ENCODE measurements at regions not wholly inside any gene's neighbourhood (a gene's known extent, or its start where the extent isn't known, plus 50 kb on each side); places are given as distances from the start of the nearest gene placed in this dataset.

DNA sequence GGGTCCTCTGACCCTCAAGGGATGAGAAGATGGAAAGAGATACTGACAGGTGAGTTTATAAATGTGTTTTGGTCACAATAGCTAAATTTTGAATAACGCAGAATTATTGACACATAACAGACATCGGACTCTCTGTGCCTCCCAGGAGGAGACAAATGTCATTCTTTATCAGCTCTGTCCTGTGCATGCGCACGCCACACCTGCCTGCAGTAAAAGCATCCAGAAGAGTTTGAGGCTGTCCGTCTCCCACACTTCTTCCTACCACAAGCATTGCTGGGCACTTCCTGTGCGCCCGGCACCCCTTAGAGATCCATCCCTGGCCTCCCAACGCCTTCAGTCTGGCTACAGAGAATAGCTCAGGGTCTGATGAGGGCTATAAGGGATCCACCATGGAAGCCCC lies 81.5 kb upstream of the CST7 start:
- no peaks in the 10 kb centered on the region for H3K4me1 Mint-ChIP-seq
- peaks cover 14% of the 10 kb centered on the region for H3K27me3 Mint-ChIP-seq
- H3K9me3 Mint-ChIP-seq: peaks cover 2 to 19% (median 15%) of the 10 kb centered on the region in 3 donors
- H3K27ac Mint-ChIP-seq: no peak overlapping the region
- no peak overlapping the region for H3K4me3 Mint-ChIP-seq
- no peaks in the 10 kb centered on the region for H3K36me3 Mint-ChIP-seq

GRCh38 chr20:24868396-24868927 lies 80.6 kb upstream of the CST7 start:
- Mint-ChIP-seq H3K27me3 (peaks cover 15% of the 10 kb centered on the region), H3K4me1 (no peaks in the 10 kb centered on the region), H3K4me3 (peak overlapping the region in 1 of 4 donors; percentile 56), H3K27ac (no peak overlapping the region), H3K9me3 (peaks cover 2 to 14% (median 12%) of the 10 kb centered on the region in 3 donors), H3K36me3 (no peaks in the 10 kb centered on the region)

GRCh38 chr20:24868959-24869358 lies 80.1 kb upstream of the CST7 start:
- no peaks in the 10 kb centered on the region for H3K36me3 Mint-ChIP-seq
- H3K4me1 Mint-ChIP-seq: no peaks in the 10 kb centered on the region
- peaks cover 19% of the 10 kb centered on the region for H3K27me3 Mint-ChIP-seq
- H3K9me3 Mint-ChIP-seq: peaks cover 2 to 11% (median 7%) of the 10 kb centered on the region in 3 donors
- H3K4me3 Mint-ChIP-seq: peak overlapping the region in 1 of 4 donors; percentile 56
- no peak overlapping the region for H3K27ac Mint-ChIP-seq

DNA sequence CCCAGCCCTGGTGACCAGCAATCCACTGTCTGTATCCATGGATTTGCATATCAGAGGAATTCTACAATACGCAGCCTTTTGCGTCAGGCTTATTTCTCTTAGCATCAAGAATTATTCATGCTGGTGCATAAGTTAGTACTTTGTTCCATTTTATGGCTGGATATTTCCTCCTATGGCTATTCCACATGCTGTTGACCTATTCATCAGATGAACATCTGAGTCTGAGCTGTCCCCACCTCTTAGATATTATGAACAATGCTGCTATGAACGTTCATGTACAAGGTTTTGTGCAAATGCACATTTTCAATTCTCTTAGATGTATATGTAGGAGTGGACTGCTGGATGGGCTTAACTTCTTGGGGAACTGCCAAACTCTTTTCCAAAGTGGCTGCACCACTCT lies 79.0 kb upstream of the CST7 start:
- H3K4me1 Mint-ChIP-seq: no peaks in the 10 kb centered on the region
- no peak overlapping the region for H3K27ac Mint-ChIP-seq
- no peak overlapping the region for H3K4me3 Mint-ChIP-seq
- H3K27me3 Mint-ChIP-seq: peaks cover 24% of the 10 kb centered on the region
- no peaks in the 10 kb centered on the region for H3K36me3 Mint-ChIP-seq
- H3K9me3 Mint-ChIP-seq: peaks cover 2 to 7% (median 3%) of the 10 kb centered on the region in 3 donors

GRCh38 chr20:24870881-24871280 lies 78.2 kb upstream of the CST7 start:
- Mint-ChIP-seq H3K27me3 (peaks cover 24% of the 10 kb centered on the region), H3K4me3 (no peak overlapping the region), H3K36me3 (no peaks in the 10 kb centered on the region), H3K27ac (no peak overlapping the region), H3K9me3 (peaks cover under 1 to 3% (median 2%) of the 10 kb centered on the region in 3 donors), H3K4me1 (no peaks in the 10 kb centered on the region)

GRCh38 chr20:24871480-24872213 lies 77.4 kb upstream of the CST7 start:
- peaks cover 24% of the 10 kb centered on the region for H3K27me3 Mint-ChIP-seq

GRCh38 chr20:24872291-24873024 lies 76.6 kb upstream of the CST7 start:
- peaks cover 24% of the 10 kb centered on the region for H3K27me3 Mint-ChIP-seq
- H3K9me3 Mint-ChIP-seq: peaks cover 0 to 3% (median 0%) of the 10 kb centered on the region in 3 donors
- no peak overlapping the region for H3K27ac Mint-ChIP-seq
- H3K4me1 Mint-ChIP-seq: no peaks in the 10 kb centered on the region
- no peak overlapping the region for H3K4me3 Mint-ChIP-seq
- peaks cover under 1% of the 10 kb centered on the region for H3K36me3 Mint-ChIP-seq

More at GRCh38 chr20:24871480-24872213, 77.4 kb upstream of the CST7 start:
- peaks cover 0 to 3% (median 0%) of the 10 kb centered on the region in 3 donors for H3K9me3 Mint-ChIP-seq
- H3K4me1 Mint-ChIP-seq: no peaks in the 10 kb centered on the region
- H3K27ac Mint-ChIP-seq: no peak overlapping the region
- H3K36me3 Mint-ChIP-seq: no peaks in the 10 kb centered on the region
- H3K4me3 Mint-ChIP-seq: no peak overlapping the region

DNA sequence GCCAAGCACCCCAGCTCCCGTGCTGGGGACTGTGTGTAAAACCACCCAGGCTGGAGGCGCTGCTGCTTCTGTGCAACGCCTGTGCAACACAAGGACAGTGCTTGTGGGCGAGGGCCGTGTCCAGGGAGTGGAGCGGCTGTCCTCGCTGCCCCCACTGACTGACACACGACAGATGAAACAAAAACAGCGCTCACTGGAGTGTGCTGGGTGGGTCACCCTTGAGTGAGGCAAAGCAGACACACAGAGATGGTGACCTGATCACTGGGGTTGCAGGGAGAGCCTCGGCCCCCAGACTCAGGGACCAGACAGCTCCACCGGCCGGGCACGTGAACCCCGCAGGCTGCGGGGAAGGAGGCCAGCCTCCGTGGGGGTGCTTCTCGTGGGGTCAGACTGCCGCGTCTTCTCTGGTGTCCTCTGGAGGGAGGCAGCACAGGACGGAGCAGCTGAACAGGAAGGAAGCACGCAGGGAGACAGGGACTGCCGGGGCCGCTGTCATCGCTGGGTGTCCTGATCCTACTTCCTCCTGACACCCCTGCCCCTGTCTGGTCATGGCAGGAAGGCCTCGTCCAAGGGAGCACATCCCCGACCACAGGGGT lies 75.9 kb upstream of the CST7 start:
- H3K27ac Mint-ChIP-seq: no peak overlapping the region
- H3K4me3 Mint-ChIP-seq: peak overlapping the region in 1 of 4 donors; percentile 82

GRCh38 chr20:24875078-24875477 lies 74.0 kb upstream of the CST7 start:
- Mint-ChIP-seq H3K9me3 (no peaks in the 10 kb centered on the region), H3K4me1 (no peaks in the 10 kb centered on the region), H3K36me3 (peaks cover 2% of the 10 kb centered on the region), H3K27ac (no peak overlapping the region), H3K4me3 (no peak overlapping the region), H3K27me3 (peaks cover 22% of the 10 kb centered on the region)

More for the DNA sequence above, 75.9 kb upstream of the CST7 start:
- Mint-ChIP-seq H3K4me1 (no peaks in the 10 kb centered on the region), H3K27me3 (peaks cover 24% of the 10 kb centered on the region), H3K9me3 (peaks cover 0 to 3% (median 0%) of the 10 kb centered on the region in 3 donors), H3K36me3 (peaks cover 2% of the 10 kb centered on the region)

GRCh38 chr20:24877652-24878051 lies 71.4 kb upstream of the CST7 start:
- Mint-ChIP-seq H3K4me3 (no peak overlapping the region), H3K36me3 (peaks cover 2% of the 10 kb centered on the region), H3K4me1 (no peaks in the 10 kb centered on the region), H3K27me3 (peaks cover 17% of the 10 kb centered on the region), H3K27ac (no peak overlapping the region), H3K9me3 (no peaks in the 10 kb centered on the region)

DNA sequence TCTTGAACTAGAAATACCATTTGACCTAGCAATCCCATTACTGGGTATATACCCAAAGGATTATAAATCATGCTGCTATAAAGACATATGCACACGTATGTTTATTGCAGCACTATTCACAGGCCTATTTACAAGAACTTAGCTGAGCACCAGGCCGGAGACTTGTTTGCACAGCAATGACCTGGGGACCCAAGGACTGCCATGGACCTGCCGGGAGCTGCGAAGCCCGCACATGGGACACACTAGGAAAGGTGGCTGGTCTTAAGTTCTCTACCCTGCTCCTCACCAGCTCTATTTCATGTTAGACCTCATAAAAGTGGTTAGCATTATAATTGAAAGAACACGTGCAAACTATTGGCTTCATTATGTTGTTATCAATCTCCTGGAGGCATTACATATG lies 70.4 kb upstream of the CST7 start:
- Mint-ChIP-seq H3K4me3 (no peak overlapping the region), H3K27me3 (peaks cover 16% of the 10 kb centered on the region), H3K9me3 (peaks cover 0 to 4% (median 0%) of the 10 kb centered on the region in 3 donors), H3K36me3 (peaks cover 2% of the 10 kb centered on the region), H3K4me1 (no peaks in the 10 kb centered on the region), H3K27ac (no peak overlapping the region)

GRCh38 chr20:24879875-24880274 lies 69.2 kb upstream of the CST7 start:
- H3K36me3 Mint-ChIP-seq: peaks cover 2% of the 10 kb centered on the region
- H3K27me3 Mint-ChIP-seq: peaks cover 9% of the 10 kb centered on the region
- H3K4me3 Mint-ChIP-seq: no peak overlapping the region
- no peaks in the 10 kb centered on the region for H3K4me1 Mint-ChIP-seq
- no peak overlapping the region for H3K27ac Mint-ChIP-seq
- peaks cover 0 to 10% (median 4%) of the 10 kb centered on the region in 3 donors for H3K9me3 Mint-ChIP-seq

GRCh38 chr20:24880356-24880755 lies 68.7 kb upstream of the CST7 start:
- Mint-ChIP-seq H3K4me1 (no peaks in the 10 kb centered on the region), H3K27ac (no peak overlapping the region), H3K36me3 (peaks cover 2% of the 10 kb centered on the region), H3K27me3 (peaks cover 9% of the 10 kb centered on the region), H3K4me3 (no peak overlapping the region), H3K9me3 (peaks cover 0 to 10% (median 4%) of the 10 kb centered on the region in 3 donors)

DNA sequence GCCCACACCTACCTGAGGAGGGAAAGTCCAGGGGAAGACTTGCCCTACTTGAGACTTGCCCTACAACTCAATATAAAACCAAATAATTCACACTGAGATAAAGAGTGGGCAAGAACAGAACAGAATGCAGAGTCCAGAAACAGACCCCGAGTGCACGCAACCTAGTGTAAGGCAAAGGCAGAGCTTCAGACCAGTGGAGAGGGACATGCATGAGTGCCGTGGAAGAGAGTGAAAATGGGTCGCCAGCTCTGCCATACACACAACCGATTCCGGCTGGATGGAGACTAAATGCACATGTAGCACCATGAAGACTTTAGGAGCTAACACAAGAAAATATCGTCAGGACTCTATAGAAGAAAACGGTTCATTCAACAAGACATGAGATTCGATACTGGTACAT lies 58.8 kb upstream of the CST7 start:
- no peaks in the 10 kb centered on the region for H3K4me1 Mint-ChIP-seq
- no peak overlapping the region for H3K27ac Mint-ChIP-seq
- H3K9me3 Mint-ChIP-seq: peaks cover 0 to 3% (median 2%) of the 10 kb centered on the region in 3 donors
- H3K36me3 Mint-ChIP-seq: no peaks in the 10 kb centered on the region
- H3K4me3 Mint-ChIP-seq: no peak overlapping the region
- H3K27me3 Mint-ChIP-seq: peaks cover 1% of the 10 kb centered on the region
